AG04450 (cell line): ENCODE measurements at regions not wholly inside any gene's neighbourhood (a gene's known extent, or its start where the extent isn't known, plus 50 kb on each side); places are given as distances from the start of the nearest gene placed in this dataset.

ENCODE experiments used
- CTCF ChIA-PET: fragments of 300-600, 350-600 bp; formaldehyde crosslinking; extraction: SDS; loops from one replicate; lab custom pipeline; 2022; ENCODE audit warnings: antibody characterized with exemption, inconsistent platforms; lab: Charles Lee
- POLR2A ChIA-PET: fragments of 350-600 bp; formaldehyde crosslinking; extraction: SDS; loops from one replicate; lab custom pipeline; 2021; ENCODE audit warnings: antibody characterized with exemption, inconsistent platforms; lab: Yijun Ruan, JAX
- DNase-seq: peaks from one replicate; pipeline ENCODE4 v3.0.0-alpha.2; 2011; ENCODE audit warnings: low read depth, low spot score
- H3K27ac ChIP-seq: one replicate; pipeline ENCODE4 v1.5.1; 2012; ENCODE audit warnings: low read depth, low read length, control low read depth
- H3K27me3 ChIP-seq: one replicate; pipeline ENCODE4 v1.6.0; 2012; ENCODE audit warnings: low read length; ENCODE audit not compliant: control insufficient read depth, insufficient read depth
- H3K4me3 ChIP-seq: 2 replicates; pipeline ENCODE4 v1.5.1; 2011; ENCODE audit warnings: mild to moderate bottlenecking, low read depth, low read length, control low read depth
- H3K9me3 ChIP-seq: 2 replicates; pipeline ENCODE4 v1.5.1; 2012; ENCODE audit warnings: low read length; ENCODE audit not compliant: control insufficient read depth, insufficient read depth
- CTCF ChIP-seq: IDR thresholded peaks from 2 replicates; pipeline ENCODE4 v1.5.1; 2011; ENCODE audit warnings: low read depth, low read length, control low read depth, inconsistent platforms

GRCh38 chr18:6482198-6482977, 67.7 kb upstream of the L3MBTL4 start:
- POLR2A ChIA-PET = no interaction called here
- DNase-seq = peak; percentile 3
- no peaks in the 10 kb centered on the region for H3K27me3 ChIP-seq
- no peaks in the 10 kb centered on the region for H3K9me3 ChIP-seq
- CTCF ChIA-PET = interaction anchor here (1.1 to 1.5 kb wide), 2 partner anchors 246 to 404 kb away, joined by 3 to 4 read pairs; no protein-coding TSS in a partner anchor
- H3K27ac ChIP-seq = no peak overlapping the region
- peak; percentile 54 for TF ChIP-seq CTCF
- no peak overlapping the region for H3K4me3 ChIP-seq

GRCh38 chr18:6484659-6485058, 69.9 kb upstream of the L3MBTL4 start:
- CTCF ChIA-PET = interaction anchor here (0.9 kb wide), 1 partner anchor 616 kb away, joined by 3 read pairs; no protein-coding TSS in a partner anchor
- no peak for TF ChIP-seq CTCF
- no peak for DNase-seq
- H3K27me3 ChIP-seq = no peaks in the 10 kb centered on the region
- H3K9me3 ChIP-seq = no peaks in the 10 kb centered on the region
- POLR2A ChIA-PET = no interaction called here
- H3K27ac ChIP-seq = no peak overlapping the region
- no peak overlapping the region for H3K4me3 ChIP-seq

GRCh38 chr18:6486313-6486712, 71.6 kb upstream of the L3MBTL4 start:
- Histone ChIP-seq H3K27ac (no peak overlapping the region), H3K9me3 (no peaks in the 10 kb centered on the region), H3K4me3 (no peak overlapping the region), H3K27me3 (no peaks in the 10 kb centered on the region)
- CTCF ChIA-PET = no interaction called here
- DNase-seq = no peak
- POLR2A ChIA-PET = no interaction called here
- no peak for TF ChIP-seq CTCF

DNA sequence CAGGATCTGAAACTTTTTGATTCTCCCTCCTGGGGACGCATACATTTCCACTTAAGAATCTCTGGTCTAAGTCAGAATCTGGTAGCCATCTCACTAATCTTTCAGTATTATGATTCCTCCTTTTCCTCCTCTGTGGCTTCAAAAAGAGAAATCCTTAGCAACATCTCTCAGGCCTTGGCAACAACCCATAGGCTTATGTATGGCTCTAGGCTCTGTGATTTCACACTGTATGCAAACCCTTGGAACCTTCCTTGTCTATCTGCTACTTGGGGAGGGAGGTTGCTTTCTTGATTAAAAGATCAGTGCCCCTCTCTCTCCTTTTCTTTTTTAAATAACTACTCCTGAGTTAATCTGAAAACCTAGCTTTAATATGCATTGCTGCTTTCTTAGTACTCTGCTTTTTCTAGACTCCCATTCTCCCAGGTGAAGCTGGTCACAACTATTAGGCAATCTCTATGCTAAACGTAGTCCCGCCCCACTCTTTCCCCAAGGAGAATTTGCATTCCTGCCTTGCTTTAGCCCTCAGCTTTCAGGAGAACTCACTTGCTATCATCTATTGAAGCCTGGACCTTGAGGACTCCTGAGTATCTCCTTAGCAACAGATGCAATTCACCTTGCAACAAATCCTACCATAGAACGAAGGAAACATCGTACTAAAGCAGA, 72.2 kb upstream of the L3MBTL4 start:
- ChIA-PET CTCF (no interaction called here), POLR2A (no interaction called here)
- no peak overlapping the region for H3K4me3 ChIP-seq
- no peaks in the 10 kb centered on the region for H3K9me3 ChIP-seq
- no peaks in the 10 kb centered on the region for H3K27me3 ChIP-seq
- no peak for DNase-seq
- TF ChIP-seq CTCF = no peak
- no peak overlapping the region for H3K27ac ChIP-seq

GRCh38 chr18:6487968-6488367, 73.3 kb upstream of the L3MBTL4 start:
- POLR2A ChIA-PET = no interaction called here
- Histone ChIP-seq H3K27me3 (no peaks in the 10 kb centered on the region), H3K4me3 (no peak overlapping the region), H3K9me3 (no peaks in the 10 kb centered on the region), H3K27ac (no peak overlapping the region)
- no peak for TF ChIP-seq CTCF
- no peak for DNase-seq
- CTCF ChIA-PET = no interaction called here
